IPS DF 4.7 (cell line): ENCODE measurements at regions not wholly inside any gene's neighbourhood (a gene's known extent, or its start where the extent isn't known, plus 50 kb on each side); places are given as distances from the start of the nearest gene placed in this dataset.
A peak's percentile ranks its signal among the peaks of the same experiment; 100 is the strongest.
"Not testable (repeated sequence)": the region's sequence is repeated elsewhere in the genome, so short reads cannot be mapped to it uniquely, and the experiment has no call there.

Experiments
- DNase-seq: peaks from one replicate; pipeline ENCODE4 v3.0.0-alpha.2; 2013; ENCODE audit warnings: low spot score; ENCODE audit errors: extremely low read depth

DNA sequence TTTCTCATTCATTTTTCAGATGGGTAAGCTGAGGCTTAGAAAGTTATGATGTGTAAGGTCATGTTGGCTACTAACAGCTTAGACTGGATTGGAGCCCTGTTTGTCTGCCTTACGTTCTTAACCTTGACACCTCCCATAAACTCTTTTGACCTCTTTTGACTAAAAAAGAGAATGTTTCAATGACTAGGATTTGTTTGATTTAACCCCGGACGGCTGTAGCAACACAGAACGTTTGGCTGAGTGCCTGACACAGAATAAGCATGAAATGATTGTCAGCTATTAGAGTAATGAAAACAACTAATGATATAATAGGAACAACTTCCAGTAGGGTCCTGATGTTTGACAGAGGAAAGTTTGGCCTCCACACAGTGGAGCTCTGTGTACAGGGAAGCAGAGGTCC, 83.3 kb upstream of the PDZD8 start:
- DNase-seq, result no peak

DNA sequence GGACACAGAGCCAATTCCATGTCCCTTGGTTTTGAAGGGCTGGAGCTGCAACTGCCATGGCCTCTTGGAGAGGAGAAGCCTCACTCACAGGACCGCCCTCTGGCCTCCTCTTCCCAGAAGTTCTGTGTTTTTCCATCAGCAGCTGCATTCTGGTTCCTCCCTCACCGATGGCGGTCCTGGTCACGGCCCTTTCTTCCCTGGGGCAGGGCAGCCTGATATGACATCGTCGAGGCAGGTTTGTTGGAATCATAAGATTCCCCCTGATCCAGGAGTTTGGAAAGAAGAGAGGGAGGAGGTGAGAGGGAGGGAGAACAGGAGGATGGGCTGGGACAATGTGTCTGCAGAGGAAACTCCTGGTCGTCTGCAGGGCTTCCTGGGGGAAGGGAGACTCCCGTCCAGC, 82.7 kb upstream of the PDZD8 start:
- DNase-seq, result no peak

DNA sequence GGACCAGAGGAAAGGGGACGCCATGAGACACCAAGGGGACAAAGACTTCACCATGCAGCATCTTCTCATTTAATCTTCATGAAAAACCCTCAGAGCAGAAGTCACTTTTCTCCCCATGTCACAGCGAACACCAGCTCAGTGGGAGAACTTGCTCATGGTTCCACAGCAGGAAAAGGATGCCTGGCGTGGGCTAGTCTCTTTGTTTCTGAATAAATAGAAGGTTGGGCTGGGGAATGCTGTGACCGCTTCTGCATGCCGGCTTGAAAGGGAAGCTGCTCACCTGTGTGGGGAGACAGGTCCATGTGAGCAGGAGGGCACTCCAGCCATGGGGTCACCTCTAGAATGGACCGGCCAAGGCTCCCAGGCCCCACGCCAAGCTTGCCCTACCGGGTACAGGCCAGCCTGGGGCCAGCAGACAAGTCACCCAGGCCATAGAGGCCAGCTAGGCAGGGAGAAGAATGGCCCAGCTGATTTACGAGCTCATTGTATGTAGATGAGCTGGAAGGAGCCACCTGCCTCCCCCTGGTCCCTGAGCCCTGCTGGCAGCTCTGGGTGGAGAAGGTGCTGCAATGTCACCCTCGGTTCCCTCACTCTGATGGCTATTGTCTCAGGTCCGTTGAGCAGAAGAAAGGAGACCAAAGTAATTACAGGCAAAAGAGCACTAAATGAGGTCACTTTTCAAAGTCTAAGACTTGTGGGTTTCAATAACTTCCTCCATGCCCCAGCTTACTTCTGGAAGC, 82.0 kb upstream of the PDZD8 start:
- DNase-seq, result no peak

DNA sequence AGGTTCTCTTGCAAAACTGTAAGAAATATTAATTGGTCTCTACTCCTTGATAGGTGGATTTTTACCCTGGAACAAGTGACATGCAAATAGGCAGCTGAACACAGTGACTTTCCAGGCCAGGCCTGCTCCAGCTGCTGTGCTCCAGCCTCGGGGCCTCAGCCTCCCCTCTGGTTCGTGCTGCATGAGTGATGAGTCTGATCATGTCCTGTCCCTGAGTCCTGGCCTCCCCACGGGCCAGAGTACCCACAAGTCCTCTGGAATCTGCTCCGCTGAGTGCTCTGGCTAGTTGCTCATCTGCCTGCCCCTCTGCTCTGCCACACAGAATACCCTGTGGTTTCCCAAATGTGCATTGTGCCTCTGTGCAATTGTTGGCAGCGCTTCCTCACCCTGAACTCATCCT, 80.1 kb upstream of the PDZD8 start:
- no peak for DNase-seq

DNA sequence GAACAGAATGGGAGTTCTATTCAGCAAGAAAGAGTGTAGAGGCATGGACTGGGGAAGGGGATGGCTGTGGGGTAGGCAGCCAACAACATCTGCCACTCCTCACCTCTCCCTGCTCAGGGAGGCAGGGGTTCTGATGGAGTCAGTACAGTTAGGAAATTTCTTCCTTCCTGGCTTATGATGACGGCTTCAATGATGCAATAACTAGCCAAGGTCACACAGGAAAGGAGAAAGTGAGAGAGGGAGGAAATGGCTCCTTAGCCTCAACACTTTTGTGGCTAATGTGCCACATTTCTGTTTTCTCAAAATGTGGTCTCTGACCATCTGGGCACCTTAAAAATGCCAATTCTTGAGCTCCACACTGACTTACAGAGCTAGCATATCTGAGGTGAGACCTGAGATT, 79.3 kb upstream of the PDZD8 start:
- DNase-seq, result no peak

DNA sequence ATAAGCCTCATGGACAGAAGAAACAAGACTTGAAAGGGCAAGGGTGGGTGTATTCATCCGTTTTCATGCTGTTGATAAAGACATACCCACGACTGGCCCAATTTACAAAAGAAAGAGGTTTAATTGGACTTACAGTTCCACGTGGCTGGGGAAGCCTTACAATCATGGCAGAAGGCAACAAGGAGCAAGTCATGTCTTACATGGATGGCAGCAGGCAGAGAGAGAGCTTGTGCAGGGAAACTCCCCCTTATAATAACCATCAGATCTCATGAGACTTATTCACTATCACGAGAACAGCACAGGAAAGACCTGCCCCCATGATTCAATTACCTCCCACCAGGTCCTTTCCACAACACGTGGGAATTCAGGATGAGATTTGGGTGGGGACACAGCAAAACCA, 78.2 kb upstream of the PDZD8 start:
- not testable (repeated sequence) for DNase-seq

DNA sequence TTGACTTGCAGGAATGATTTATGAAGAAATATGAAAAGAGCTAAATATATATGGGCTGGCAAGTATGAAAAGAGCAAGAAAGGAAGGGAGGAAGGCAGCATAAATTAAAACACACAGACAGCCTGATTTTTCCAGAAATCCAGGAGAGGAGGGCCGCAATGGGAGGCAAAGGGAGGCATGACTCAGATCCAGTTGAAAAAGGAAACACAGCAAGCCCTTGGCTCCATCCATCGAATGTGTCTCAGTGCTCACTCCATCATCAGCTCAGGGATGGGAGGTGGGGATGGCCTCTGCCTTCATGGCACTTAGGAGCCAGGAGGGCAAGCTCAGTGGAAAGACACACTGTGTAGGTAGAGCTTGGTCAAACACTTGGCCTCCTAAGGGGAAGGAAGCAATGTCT, 75.7 kb upstream of the PDZD8 start:
- no peak for DNase-seq

DNA sequence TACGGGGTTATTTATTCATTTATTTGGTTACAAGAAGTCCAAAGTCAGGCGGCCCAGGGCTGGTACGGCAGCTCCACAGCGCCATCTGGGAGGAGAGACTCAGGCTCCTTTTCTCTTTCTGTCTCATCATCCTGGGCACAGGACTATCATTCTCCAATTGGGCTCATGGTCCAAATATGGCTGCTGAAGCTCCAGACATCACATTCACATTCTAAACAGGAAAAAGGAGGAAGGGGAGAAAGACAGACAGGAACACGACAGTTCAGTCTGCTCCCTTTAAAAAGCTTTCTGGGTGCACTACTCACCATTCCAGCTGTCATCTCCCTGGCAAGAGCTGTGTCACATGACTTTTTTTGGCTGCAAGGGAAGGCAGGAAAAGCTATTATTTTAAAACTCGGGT, 74.4 kb upstream of the PDZD8 start:
- no peak for DNase-seq

DNA sequence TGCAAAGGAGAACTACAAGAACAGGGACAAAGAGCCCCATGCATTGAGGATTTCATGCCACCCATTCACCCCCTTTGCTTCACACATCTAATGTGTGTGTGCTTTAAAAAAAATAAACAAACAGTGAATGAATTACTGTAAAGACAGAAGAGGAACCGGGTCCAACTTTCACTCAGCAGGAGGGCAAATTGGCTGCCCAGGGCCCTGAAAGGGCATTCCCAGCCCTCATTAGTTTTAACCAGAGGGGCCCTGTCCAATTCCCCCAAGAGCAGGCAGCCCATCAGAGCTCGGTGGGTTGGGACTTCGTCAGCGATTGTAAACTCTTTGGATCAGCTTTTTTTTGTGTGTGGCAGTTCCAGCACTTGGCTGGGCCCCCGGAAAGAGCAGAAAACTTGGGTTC, 73.6 kb upstream of the PDZD8 start:
- no peak for DNase-seq

DNA sequence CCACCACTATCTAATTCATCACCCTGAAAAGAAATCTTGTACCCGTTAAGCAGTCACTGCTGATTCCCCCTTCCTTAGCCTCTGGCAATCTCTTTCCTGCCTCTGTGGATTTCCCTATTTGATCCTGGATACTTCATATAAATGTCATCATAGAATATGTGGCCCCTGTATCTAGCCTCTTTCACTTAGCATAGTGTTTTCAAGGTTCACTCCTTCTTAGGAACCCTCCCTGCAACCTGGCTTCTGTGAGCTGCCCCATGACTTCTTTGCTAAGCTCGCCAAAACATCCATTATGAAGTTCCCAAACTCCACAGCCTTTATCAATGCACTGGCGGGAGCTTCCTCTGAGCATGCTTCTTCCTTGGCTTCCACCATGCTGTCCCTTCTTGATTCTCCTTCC, 70.8 kb upstream of the PDZD8 start:
- no peak for DNase-seq

DNA sequence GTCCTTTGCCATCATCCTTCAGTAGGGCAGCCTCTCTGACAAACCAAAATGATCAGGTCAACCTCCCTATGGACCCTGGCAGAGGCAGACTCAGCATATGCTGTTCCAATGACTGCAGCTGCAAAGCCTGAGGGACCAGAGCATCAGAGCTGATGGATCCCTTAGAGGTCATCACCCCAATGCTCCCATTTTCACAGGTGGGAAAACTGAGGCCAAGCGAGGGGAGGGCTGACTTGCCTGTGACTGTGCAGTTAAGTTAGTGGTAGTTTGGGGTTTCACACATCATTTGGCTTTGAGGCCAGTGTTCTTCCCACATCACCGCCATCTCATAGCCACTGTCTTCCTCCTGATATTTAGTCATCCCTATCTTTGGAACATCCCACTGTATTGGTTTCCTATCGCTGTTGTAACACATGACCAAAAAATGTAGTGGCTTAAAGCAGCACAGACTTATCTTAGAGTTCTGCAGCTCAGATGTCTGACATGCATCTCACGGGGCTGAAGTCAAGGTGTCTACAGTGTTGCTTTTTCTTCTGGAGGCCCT, 69.3 kb upstream of the PDZD8 start:
- no peak for DNase-seq

DNA sequence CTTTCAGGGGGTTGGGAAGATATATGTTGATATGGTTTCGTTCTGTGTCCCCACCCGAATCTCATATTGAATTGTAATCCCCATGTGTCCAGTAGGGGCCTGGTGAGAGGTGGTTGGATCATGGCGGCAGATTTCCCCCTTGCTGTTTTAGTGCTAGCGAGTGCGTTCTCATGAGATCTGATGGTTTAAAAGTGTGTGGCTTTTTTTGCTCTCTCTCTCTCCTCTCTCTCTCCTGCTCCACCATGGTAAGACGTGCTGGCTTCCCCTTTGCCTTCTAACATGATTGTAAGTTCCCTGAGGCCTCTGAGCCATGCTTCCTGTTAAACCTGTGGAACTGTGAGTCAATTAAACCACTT, 68.4 kb upstream of the PDZD8 start:
- no peak for DNase-seq

DNA sequence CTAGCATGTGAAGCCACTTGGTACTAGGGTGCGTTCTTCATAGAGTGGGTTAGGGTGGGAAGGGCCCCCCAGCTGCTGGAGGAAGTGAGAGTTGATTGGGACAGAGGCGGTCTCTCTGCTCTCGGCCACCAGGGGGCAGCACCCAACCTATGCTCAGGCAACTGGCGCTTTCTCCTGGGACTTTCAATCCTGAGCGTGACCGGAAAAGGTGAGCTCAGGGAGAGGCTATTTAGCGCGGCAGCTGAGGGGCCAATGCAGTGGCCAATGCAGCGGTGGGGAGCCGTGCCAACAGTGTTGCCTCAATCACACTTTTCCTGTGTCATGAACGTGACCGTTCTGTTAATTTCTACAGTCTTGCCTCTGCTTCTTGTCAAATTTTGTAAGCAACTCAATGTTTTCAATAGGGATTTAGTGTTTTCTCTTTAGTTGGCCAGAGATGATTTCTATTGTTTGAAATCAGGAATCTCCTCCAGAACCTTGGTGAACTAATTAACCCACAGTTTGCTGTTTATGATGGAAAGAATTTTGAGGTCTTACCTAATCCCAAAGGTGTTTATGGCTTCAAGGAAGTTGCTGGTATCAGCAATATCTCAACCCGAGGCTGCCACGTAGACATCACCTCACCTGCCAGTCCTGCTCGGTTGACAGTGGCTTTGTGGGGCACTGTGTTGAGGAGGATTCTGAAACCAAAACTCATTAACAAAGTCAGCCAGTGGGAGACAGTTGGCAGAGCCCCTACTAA, 67.9 kb upstream of the PDZD8 start:
- peak; percentile 58 for DNase-seq

DNA sequence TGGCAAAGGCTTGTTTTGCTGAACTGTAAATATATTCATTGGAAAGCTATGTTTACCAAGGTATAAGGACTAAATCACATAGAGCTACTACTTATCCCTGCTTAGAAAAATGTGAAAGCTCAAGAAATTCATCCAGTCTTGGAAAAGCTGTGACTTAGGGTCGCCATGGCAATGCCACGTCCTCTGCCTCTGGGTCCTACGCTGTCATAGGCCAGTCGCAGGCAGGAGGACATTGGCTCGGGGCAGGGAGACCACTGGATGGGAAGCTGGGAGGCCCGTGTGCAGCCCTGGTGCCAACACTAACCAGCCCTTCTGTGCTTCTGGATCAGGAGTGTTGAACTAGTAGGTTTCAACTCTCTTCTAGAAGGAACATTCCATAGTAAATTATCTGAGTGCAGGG, 67.3 kb upstream of the PDZD8 start:
- no peak for DNase-seq

DNA sequence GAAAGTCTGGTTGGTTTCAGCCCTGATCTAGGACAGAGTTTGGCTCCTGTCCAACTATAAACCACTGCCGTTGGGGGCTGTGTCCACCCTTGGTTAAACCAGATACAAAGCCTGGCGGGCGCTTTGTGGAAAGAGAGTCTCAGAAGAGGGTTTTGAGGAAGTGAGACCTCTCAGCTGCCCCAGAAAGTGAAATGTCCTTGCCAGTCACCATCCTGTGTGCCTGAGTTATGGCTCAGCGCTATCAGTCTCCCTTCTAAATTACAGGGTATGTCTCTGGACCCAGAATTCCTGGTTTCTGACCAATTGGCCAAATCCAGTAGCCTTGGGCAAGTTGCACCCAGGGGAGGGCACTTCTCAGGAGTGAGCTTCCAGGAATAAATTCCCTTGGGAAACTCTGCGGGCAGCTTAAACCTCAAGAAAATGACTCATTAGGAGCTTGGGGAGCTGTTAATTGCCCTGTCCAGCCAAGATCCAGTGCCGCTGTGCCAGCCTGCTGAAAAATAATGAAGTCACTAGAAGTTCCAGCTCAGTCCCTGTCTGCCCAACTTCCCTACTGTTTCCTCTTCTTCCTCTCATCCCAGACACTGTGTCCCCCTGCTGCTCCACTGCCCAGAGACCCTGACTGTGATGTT, 66.7 kb upstream of the PDZD8 start:
- DNase-seq, result no peak

DNA sequence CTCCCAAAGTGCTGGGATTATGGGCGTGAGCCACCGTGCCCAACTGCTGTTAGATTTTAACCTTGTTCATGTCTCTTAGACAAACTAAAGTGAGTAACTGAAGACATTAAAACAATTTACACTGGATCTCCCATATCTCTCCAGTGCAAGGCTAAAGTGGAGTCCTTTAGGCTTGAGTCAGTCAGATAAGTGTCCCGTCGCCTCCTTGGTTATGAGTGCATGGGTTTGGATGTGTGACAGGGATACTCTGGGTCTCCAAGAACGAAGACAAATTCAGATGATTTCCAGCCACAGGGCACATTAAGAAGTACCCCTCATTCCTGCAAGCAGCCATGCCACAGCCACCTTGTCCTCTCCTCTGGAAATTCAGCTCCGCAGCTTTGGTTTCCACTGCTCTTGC, 66.1 kb upstream of the PDZD8 start:
- no peak for DNase-seq

DNA sequence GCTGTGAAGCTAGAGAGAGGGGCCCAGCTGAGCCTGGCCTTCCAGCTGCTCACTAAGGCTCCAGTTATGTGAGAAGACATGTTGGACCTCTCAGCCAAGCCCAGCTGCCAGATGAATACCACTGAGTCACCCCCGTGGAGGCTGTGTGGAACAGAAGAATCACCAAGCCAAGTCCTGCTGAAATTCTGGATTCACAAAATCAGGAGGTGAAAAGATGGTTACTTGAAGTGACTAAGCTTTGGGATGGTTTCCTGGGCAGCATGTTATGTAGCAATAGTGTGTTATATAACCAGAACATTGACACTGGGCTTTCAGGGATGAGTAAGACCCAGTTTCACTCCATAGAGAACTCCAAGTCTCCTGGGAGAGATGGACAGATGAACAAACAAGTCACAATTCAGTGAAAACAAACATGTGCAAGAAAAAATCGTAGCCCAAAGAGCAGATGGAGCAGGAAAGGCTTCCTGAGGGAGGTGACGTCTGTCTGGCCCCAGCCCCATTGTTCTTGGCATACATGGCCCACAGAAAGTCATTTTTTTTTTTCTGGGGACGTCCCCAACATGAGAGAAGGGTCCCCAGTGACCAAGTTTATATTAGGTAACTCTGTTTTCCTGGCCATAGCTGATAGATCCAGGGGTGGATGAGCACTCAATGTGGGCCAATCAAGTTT, 64.1 kb upstream of the PDZD8 start:
- DNase-seq, result no peak

DNA sequence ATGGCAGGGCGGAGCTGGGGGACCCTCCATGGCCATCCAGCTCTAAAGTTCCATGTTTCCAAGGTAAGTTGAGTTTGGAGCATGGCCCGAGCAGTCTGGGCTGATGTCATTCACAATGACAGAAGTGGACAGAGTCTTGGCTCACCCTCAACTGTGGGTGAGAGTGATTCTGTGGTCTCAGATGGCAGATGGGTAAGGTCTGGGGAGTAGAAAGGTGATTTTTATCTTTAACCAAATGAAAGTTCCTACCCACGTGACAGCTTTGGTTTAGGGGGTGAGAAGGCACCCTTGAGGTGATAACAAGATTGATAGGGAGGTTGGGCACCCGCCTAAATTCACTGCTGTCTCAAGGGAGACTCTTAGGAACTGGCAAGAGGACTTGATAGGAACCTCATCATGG, 57.6 kb upstream of the PDZD8 start:
- no peak for DNase-seq

DNA sequence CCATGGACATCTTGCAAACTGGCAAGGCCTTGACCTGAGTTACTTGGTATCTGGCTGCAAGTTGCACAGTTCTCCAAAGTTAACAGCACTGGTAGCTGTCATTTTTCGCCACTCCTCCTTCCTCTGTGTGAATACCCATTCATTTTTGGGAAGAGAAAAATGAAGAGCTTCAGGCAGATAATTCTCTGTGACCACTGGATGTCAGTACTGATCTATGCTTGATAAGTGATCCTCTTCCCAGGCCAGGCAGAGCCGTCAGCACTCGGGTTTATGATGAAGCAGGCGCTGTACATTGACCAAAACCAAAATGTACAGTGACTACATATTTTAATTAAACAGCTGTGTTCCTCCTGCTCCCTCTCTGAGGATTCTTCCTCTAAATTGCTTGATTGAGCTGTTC, 55.9 kb upstream of the PDZD8 start:
- no peak for DNase-seq

DNA sequence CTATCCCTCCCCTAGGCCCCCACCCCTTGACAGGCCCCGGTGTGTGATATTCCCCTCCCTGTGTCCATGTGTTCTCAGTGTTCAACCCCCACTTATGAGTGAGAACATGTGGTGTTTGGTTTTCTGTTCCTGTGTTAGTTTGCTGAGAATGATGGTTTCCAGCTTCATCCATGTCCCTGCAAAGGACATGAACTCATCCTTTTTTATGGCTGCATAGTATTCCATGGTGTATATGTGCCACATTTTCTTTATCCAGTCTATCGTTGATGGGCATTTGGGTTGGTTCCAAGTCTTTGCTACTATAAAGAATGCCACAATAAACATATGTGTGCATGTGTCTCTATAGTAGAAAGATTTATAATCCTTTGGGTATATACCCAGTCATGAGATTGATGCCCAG, 55.3 kb upstream of the PDZD8 start:
- not testable (repeated sequence) for DNase-seq

DNA sequence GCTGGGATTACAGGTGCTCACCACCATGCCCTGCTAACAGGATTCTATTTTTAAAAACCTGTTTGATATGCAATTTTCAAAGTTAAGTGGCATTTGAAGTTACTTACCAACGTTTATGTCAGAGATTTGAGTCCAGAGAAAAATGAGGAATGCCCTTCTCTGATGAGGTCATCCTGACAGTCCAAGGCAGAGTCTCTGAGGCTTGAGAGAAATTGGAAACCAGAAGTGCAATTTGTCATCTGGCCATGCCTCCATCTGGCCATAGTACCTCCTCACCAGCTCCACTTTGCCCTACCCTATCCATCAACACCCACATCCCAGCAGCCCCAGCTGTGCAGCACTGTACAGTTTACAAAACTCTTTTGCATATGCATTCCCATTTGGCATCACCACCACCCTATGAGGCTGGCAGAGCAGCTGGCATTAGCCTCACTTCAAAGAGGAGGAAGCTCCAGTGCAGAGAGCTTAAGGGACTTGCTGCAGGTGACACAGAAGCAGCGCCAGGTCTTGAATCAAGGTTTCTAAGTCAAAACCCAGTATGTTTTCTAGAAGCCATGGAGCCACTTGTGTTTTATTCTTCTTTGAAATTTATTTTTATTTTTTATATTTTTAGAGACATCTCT, 54.5 kb upstream of the PDZD8 start:
- DNase-seq, result no peak

DNA sequence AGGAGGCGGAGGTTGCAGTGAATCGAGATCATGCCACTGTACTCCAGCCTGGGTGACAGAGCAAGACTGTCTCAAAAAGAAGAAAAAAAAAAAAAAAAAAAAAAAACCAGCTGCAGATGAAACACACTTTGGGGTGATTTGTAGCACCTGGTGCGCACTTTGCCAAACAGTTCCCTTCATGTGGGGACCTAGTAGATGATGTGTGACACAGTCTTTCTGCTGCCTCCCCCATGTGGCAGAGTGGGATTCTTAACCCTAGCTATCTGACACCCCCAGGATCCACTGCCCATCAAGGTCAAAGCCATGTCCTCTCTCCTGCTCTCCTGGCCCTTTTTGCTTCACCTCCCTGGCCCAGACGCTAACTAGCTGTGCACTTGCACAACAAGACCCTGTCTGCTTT, 52.1 kb upstream of the PDZD8 start:
- no peak for DNase-seq
